Tibial nerve (tissue), 3 donors: ENCODE measurements at regions not wholly inside any gene's neighbourhood (a gene's known extent, or its start where the extent isn't known, plus 50 kb on each side); places are given as distances from the start of the nearest gene placed in this dataset.

Source experiments
- POLR2A ChIP-seq, 2 donors: fragments of 450-650 bp; IDR thresholded peaks; one replicate each; pipeline ENCODE4 v1.6.1; 2017; ENCODE audit warnings: antibody characterized with exemption in 2 of 2, mild to moderate bottlenecking in 2 of 2, moderate library complexity in 2 of 2
- TF ChIP-seq, protein P1 (sequence below), 5 experiments: fragments of 200-600 bp in 3 of 5; fragments of 450-650 bp in 2 of 5; sonication (generic) in 3 of 5; IDR thresholded peaks; one replicate each; pipeline ENCODE4 v1.5.1; 2016 to 2019; ENCODE audit warnings: antibody characterized with exemption in 5 of 5, mild to moderate bottlenecking in 3 of 5, moderate library complexity in 2 of 5

DNA sequence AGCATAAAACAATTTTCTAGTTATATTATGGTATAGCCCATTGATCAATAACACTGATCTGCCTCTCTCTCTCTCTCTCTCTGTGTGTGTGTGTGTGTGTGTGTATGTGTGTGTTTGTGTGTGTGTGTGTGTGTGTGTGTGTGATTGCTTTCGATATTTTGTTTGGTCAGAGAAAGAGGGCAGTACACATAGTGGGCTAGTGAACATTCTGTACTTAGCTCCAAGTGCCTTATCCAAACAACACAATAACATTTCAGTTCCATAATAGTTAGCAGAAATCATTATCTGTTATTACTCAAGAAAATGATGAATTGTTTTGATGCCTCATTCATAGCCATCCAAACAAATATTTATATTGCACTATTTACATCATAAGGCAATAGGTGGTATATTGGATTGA, 979.1 kb upstream of the CITED2 start:
- TF ChIP-seq POLR2A (IDR thresholded peaks at IDR 0.05), result no peak
- TF ChIP-seq, protein P1, sequence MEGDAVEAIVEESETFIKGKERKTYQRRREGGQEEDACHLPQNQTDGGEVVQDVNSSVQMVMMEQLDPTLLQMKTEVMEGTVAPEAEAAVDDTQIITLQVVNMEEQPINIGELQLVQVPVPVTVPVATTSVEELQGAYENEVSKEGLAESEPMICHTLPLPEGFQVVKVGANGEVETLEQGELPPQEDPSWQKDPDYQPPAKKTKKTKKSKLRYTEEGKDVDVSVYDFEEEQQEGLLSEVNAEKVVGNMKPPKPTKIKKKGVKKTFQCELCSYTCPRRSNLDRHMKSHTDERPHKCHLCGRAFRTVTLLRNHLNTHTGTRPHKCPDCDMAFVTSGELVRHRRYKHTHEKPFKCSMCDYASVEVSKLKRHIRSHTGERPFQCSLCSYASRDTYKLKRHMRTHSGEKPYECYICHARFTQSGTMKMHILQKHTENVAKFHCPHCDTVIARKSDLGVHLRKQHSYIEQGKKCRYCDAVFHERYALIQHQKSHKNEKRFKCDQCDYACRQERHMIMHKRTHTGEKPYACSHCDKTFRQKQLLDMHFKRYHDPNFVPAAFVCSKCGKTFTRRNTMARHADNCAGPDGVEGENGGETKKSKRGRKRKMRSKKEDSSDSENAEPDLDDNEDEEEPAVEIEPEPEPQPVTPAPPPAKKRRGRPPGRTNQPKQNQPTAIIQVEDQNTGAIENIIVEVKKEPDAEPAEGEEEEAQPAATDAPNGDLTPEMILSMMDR (IDR thresholded peaks at IDR 0.05), result no peak
